ENCODE measurements at regions not wholly inside any gene's neighbourhood (a gene's known extent, or its start where the extent isn't known, plus 50 kb on each side); places are given as distances from the start of the nearest gene placed in this dataset.

GRCh38 chr18:52275817-52276216 is 64.2 kb upstream of the DCC start:
- no peaks in the 10 kb centered on the region for H3K27me3 ChIP-seq (ENCODE audit: insufficient read depth, low read length, poor library complexity, severe bottlenecking)
- ChIA-PET CTCF (no interaction called here), POLR2A (no interaction called here)
- H3K4me3 ChIP-seq (ENCODE audit: low read length): no peak overlapping the region
- no peaks in the 10 kb centered on the region for H3K36me3 ChIP-seq (ENCODE audit: insufficient read depth, low read length)
- Mint-ChIP-seq H3K4me3 (no peak overlapping the region), H3K27ac (no peak overlapping the region), H3K9me3 (peaks cover 0 to 12% (median 2%) of the 10 kb centered on the region in 5 donors), H3K36me3 (peaks cover 0 to 2% (median 0%) of the 10 kb centered on the region in 3 donors), H3K4me1 (no peaks in the 10 kb centered on the region), H3K27me3 (no peaks in the 10 kb centered on the region)
- no peak overlapping the region for H3K27ac ChIP-seq (ENCODE audit: low read depth, low read length)
- no peaks in the 10 kb centered on the region for H3K9me3 ChIP-seq (ENCODE audit: low read length)
- no peaks in the 10 kb centered on the region for H3K4me1 ChIP-seq (ENCODE audit: insufficient read depth, low read length)
- DNase-seq: no peak

GRCh38 chr18:52277785-52278184 is 62.2 kb upstream of the DCC start:
- H3K36me3 ChIP-seq (ENCODE audit: insufficient read depth, low read length): no peaks in the 10 kb centered on the region
- Mint-ChIP-seq H3K4me1 (no peaks in the 10 kb centered on the region), H3K36me3 (no peaks in the 10 kb centered on the region), H3K27me3 (no peaks in the 10 kb centered on the region), H3K9me3 (peaks cover 0 to 12% (median 2%) of the 10 kb centered on the region in 5 donors), H3K4me3 (no peak overlapping the region), H3K27ac (no peak overlapping the region)
- H3K4me3 ChIP-seq (ENCODE audit: low read length): no peak overlapping the region
- no peak overlapping the region for H3K27ac ChIP-seq (ENCODE audit: low read depth, low read length)
- H3K27me3 ChIP-seq (ENCODE audit: insufficient read depth, low read length, poor library complexity, severe bottlenecking): no peaks in the 10 kb centered on the region
- H3K9me3 ChIP-seq (ENCODE audit: low read length): no peaks in the 10 kb centered on the region
- ChIA-PET POLR2A (no interaction called here), CTCF (no interaction called here)
- H3K4me1 ChIP-seq (ENCODE audit: insufficient read depth, low read length): no peaks in the 10 kb centered on the region
- DNase-seq: no peak

- H3K36me3 ChIP-seq (ENCODE audit: insufficient read depth, low read length): no peaks in the 10 kb centered on the region
- ChIA-PET CTCF (no interaction called here), POLR2A (no interaction called here)
- Mint-ChIP-seq H3K4me3 (no peak overlapping the region), H3K27me3 (no peaks in the 10 kb centered on the region), H3K9me3 (peaks cover 0 to 12% (median 2%) of the 10 kb centered on the region in 5 donors), H3K4me1 (no peaks in the 10 kb centered on the region), H3K27ac (no peak overlapping the region), H3K36me3 (no peaks in the 10 kb centered on the region)
- H3K4me1 ChIP-seq (ENCODE audit: insufficient read depth, low read length): no peaks in the 10 kb centered on the region
- no peaks in the 10 kb centered on the region for H3K9me3 ChIP-seq (ENCODE audit: low read length)
- no peak for DNase-seq
- H3K27ac ChIP-seq (ENCODE audit: low read depth, low read length): no peak overlapping the region
- no peak overlapping the region for H3K4me3 ChIP-seq (ENCODE audit: low read length)
- no peaks in the 10 kb centered on the region for H3K27me3 ChIP-seq (ENCODE audit: insufficient read depth, low read length, poor library complexity, severe bottlenecking)
Measured at GRCh38 chr18:52278191-52278590, 61.8 kb upstream of the DCC start.

GRCh38 chr18:52280702-52281101 is 59.3 kb upstream of the DCC start:
- no peak for DNase-seq
- no peaks in the 10 kb centered on the region for H3K36me3 ChIP-seq (ENCODE audit: insufficient read depth, low read length)
- no peak overlapping the region for H3K27ac ChIP-seq (ENCODE audit: low read depth, low read length)
- no peaks in the 10 kb centered on the region for H3K4me1 ChIP-seq (ENCODE audit: insufficient read depth, low read length)
- POLR2A ChIA-PET: no interaction called here
- H3K27me3 ChIP-seq (ENCODE audit: insufficient read depth, low read length, poor library complexity, severe bottlenecking): no peaks in the 10 kb centered on the region
- Mint-ChIP-seq H3K36me3 (no peaks in the 10 kb centered on the region), H3K27ac (no peak overlapping the region), H3K27me3 (no peaks in the 10 kb centered on the region), H3K4me1 (no peaks in the 10 kb centered on the region), H3K9me3 (peaks cover 0 to 12% (median 2%) of the 10 kb centered on the region in 5 donors), H3K4me3 (no peak overlapping the region)
- H3K4me3 ChIP-seq (ENCODE audit: low read length): no peak overlapping the region
- H3K9me3 ChIP-seq (ENCODE audit: low read length): no peaks in the 10 kb centered on the region
- CTCF ChIA-PET: no interaction called here

GRCh38 chr18:52283927-52284326 is 56.1 kb upstream of the DCC start:
- Histone ChIP-seq H3K27ac (ENCODE audit: low read depth, low read length) (no peak overlapping the region), H3K4me3 (ENCODE audit: low read length) (no peak overlapping the region), H3K27me3 (ENCODE audit: insufficient read depth, low read length, poor library complexity, severe bottlenecking) (no peaks in the 10 kb centered on the region), H3K36me3 (ENCODE audit: insufficient read depth, low read length) (no peaks in the 10 kb centered on the region), H3K4me1 (ENCODE audit: insufficient read depth, low read length) (no peaks in the 10 kb centered on the region), H3K9me3 (ENCODE audit: low read length) (no peaks in the 10 kb centered on the region)
- DNase-seq: no peak
- no peak overlapping the region for H3K27ac Mint-ChIP-seq
- H3K4me1 Mint-ChIP-seq: no peaks in the 10 kb centered on the region
- H3K9me3 Mint-ChIP-seq: peaks cover 0 to 5% (median 0%) of the 10 kb centered on the region in 5 donors
- H3K27me3 Mint-ChIP-seq: no peaks in the 10 kb centered on the region
- ChIA-PET CTCF (no interaction called here), POLR2A (no interaction called here)
- no peaks in the 10 kb centered on the region for H3K36me3 Mint-ChIP-seq
- no peak overlapping the region for H3K4me3 Mint-ChIP-seq

- ChIA-PET CTCF (no interaction called here), POLR2A (no interaction called here)
- H3K4me3 Mint-ChIP-seq: no peak overlapping the region
- no peak for DNase-seq
- Histone ChIP-seq H3K9me3 (ENCODE audit: low read length) (no peaks in the 10 kb centered on the region), H3K27ac (ENCODE audit: low read depth, low read length) (no peak overlapping the region), H3K27me3 (ENCODE audit: insufficient read depth, low read length, poor library complexity, severe bottlenecking) (no peaks in the 10 kb centered on the region), H3K36me3 (ENCODE audit: insufficient read depth, low read length) (no peaks in the 10 kb centered on the region), H3K4me3 (ENCODE audit: low read length) (no peak overlapping the region), H3K4me1 (ENCODE audit: insufficient read depth, low read length) (no peaks in the 10 kb centered on the region)
- H3K36me3 Mint-ChIP-seq: no peaks in the 10 kb centered on the region
- H3K4me1 Mint-ChIP-seq: no peaks in the 10 kb centered on the region
- no peaks in the 10 kb centered on the region for H3K27me3 Mint-ChIP-seq
- H3K27ac Mint-ChIP-seq: no peak overlapping the region
- H3K9me3 Mint-ChIP-seq: peaks cover 0 to 4% (median 0%) of the 10 kb centered on the region in 5 donors
Measured at GRCh38 chr18:52286675-52287074, 53.3 kb upstream of the DCC start.

- Mint-ChIP-seq H3K9me3 (peaks cover 0 to 5% (median 0%) of the 10 kb centered on the region in 5 donors), H3K4me1 (no peaks in the 10 kb centered on the region), H3K4me3 (no peak overlapping the region), H3K27me3 (no peaks in the 10 kb centered on the region), H3K27ac (no peak overlapping the region), H3K36me3 (no peaks in the 10 kb centered on the region)
- H3K27me3 ChIP-seq (ENCODE audit: insufficient read depth, low read length, poor library complexity, severe bottlenecking): no peaks in the 10 kb centered on the region
- H3K4me3 ChIP-seq (ENCODE audit: low read length): no peak overlapping the region
- DNase-seq: no peak
- no peaks in the 10 kb centered on the region for H3K4me1 ChIP-seq (ENCODE audit: insufficient read depth, low read length)
- H3K27ac ChIP-seq (ENCODE audit: low read depth, low read length): no peak overlapping the region
- CTCF ChIA-PET: no interaction called here
- H3K36me3 ChIP-seq (ENCODE audit: insufficient read depth, low read length): no peaks in the 10 kb centered on the region
- H3K9me3 ChIP-seq (ENCODE audit: low read length): no peaks in the 10 kb centered on the region
- POLR2A ChIA-PET: no interaction called here
Measured at GRCh38 chr18:52287151-52287550, 52.8 kb upstream of the DCC start.

GRCh38 chr18:52288403-52289004 is 51.5 kb upstream of the DCC start:
- DNase-seq: no peak
- ChIA-PET CTCF (no interaction called here), POLR2A (no interaction called here)
- H3K9me3 ChIP-seq (ENCODE audit: low read length): no peaks in the 10 kb centered on the region
- H3K27ac Mint-ChIP-seq: no peak overlapping the region
- H3K4me3 ChIP-seq (ENCODE audit: low read length): no peak overlapping the region
- H3K9me3 Mint-ChIP-seq: peaks cover 0 to 7% (median 0%) of the 10 kb centered on the region in 5 donors
- no peaks in the 10 kb centered on the region for H3K27me3 ChIP-seq (ENCODE audit: insufficient read depth, low read length, poor library complexity, severe bottlenecking)
- H3K4me1 Mint-ChIP-seq: no peaks in the 10 kb centered on the region
- H3K27ac ChIP-seq (ENCODE audit: low read depth, low read length): no peak overlapping the region
- H3K36me3 ChIP-seq (ENCODE audit: insufficient read depth, low read length): no peaks in the 10 kb centered on the region
- no peaks in the 10 kb centered on the region for H3K27me3 Mint-ChIP-seq
- no peak overlapping the region for H3K4me3 Mint-ChIP-seq
- H3K36me3 Mint-ChIP-seq: no peaks in the 10 kb centered on the region
- no peaks in the 10 kb centered on the region for H3K4me1 ChIP-seq (ENCODE audit: insufficient read depth, low read length)

- Mint-ChIP-seq H3K27ac (no peak overlapping the region), H3K36me3 (no peaks in the 10 kb centered on the region), H3K4me1 (no peaks in the 10 kb centered on the region), H3K9me3 (peaks cover 0 to 7% (median 0%) of the 10 kb centered on the region in 5 donors), H3K27me3 (no peaks in the 10 kb centered on the region), H3K4me3 (no peak overlapping the region)
- H3K9me3 ChIP-seq (ENCODE audit: low read length): no peaks in the 10 kb centered on the region
- H3K4me1 ChIP-seq (ENCODE audit: insufficient read depth, low read length): no peaks in the 10 kb centered on the region
- no peak overlapping the region for H3K4me3 ChIP-seq (ENCODE audit: low read length)
- no peak overlapping the region for H3K27ac ChIP-seq (ENCODE audit: low read depth, low read length)
- ChIA-PET CTCF (no interaction called here), POLR2A (no interaction called here)
- no peaks in the 10 kb centered on the region for H3K27me3 ChIP-seq (ENCODE audit: insufficient read depth, low read length, poor library complexity, severe bottlenecking)
- no peak for DNase-seq
- no peaks in the 10 kb centered on the region for H3K36me3 ChIP-seq (ENCODE audit: insufficient read depth, low read length)
Measured at GRCh38 chr18:52289392-52289791, 50.6 kb upstream of the DCC start.
